HG02870 (cell line): ENCODE measurements at regions not wholly inside any gene's neighbourhood (a gene's known extent, or its start where the extent isn't known, plus 50 kb on each side); places are given as distances from the start of the nearest gene placed in this dataset.

Experiments used
- ATAC-seq: cut with Tn5 transposase; IDR thresholded peaks from one replicate; pipeline ENCODE4 v1.9.1; 2021; ENCODE audit warnings: mild to moderate bottlenecking, moderate library complexity; ENCODE audit not compliant: unreplicated experiment

DNA sequence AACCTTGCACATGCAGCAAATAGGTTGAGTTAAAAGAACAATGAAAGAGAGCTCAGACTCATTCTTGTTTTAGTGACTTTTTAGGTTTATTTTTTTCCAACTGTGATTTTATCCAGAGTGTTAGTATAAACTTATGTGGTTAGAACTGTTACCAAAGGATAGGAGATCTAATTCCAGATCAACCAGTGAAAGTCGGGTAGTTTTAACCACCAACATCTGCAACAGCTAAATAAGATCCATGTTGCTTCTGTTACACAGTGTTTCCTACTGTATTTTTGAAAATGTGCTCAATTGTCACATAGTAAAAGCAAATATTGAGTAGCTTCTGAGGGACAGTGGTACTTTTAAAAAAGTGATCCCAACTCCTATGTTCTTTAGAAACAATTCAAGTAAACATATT lies 53.9 kb upstream of the ARGLU1 start:
- ATAC-seq: no peak

DNA sequence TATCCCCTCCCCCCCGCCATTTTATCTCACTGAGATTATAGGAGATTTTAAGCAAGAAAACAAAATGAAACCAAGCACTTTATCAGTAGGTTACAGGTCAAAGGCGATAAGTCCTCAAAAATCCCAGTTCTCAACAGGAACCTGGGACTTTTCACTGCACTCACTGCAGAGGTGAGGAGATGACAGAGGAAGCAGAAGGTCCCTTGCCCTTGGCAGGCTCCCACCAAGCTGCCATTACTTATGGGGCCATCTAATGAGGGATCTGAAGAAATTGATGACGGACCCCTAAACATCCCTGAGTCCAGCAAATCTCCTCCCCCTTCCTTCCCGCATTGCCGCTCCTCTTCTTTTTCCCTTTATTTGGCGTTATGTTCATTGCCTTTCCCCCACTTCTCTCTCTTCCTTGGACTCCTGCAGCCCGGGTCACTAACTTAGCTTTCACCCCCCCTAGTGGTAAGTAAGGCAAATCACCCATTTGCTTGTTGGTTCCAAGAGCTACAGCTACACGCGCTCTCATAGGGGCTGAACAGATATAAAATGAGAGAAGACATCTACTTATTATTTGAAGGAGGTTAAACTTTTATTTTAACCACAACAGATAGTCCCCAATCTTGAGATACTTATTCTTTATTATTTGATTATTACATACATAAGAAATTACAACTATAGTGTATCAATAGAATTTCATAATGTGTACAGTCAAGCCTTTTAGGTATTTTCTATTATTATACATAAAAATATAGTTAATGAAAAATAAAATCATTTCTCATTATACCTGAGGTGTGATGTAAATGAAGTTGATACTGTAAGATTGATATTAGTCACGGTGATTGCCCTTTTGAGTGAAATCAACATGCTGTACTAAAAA lies 52.0 kb upstream of the ARGLU1 start:
- ATAC-seq: peak; percentile 96
